Adrenal gland (tissue), 9 donors: ENCODE measurements at regions not wholly inside any gene's neighbourhood (a gene's known extent, or its start where the extent isn't known, plus 50 kb on each side); places are given as distances from the start of the nearest gene placed in this dataset.

Experiments used
- DNase-seq, 7 donors: peaks; one replicate each; pipeline ENCODE4 v3.0.0-alpha.2; 2019 to 2020
- H3K27ac ChIP-seq, 5 donors: fragments of 200-600 bp; sonication (generic) in 4 of 5; 1 replicate in 3 of 5; 2 replicates in 2 of 5; pipeline versions ENCODE4 v1.5.1 to v1.8.0; 2016 to 2020; ENCODE audit warnings: mild to moderate bottlenecking in 1 of 5
- H3K27me3 ChIP-seq: fragments of 200-600 bp; 2 replicates; pipeline ENCODE4 v1.8.0; 2021
- H3K36me3 ChIP-seq, 2 donors: fragments of 200-600 bp; replicated peaks in 1 of 2; 1 replicate in 1 of 2; 2 replicates in 1 of 2; pipeline versions ENCODE4 v1.5.1 to v1.8.0; 2018 to 2022
- H3K4me1 ChIP-seq, 2 donors: fragments of 200-600 bp; replicated peaks in 1 of 2; 1 replicate in 1 of 2; 2 replicates in 1 of 2; pipeline versions ENCODE4 v1.5.1 to v1.8.0; 2018 to 2021
- H3K4me3 ChIP-seq, 4 donors: fragments of 200-600 bp; sonication (generic) in 3 of 4; one replicate each; pipeline ENCODE4 v1.5.1; 2016 to 2018
- H3K9me3 ChIP-seq, 3 donors: fragments of 200-600 bp; sonication (generic) in 1 of 3; replicated peaks in 1 of 3; 1 replicate in 2 of 3; 2 replicates in 1 of 3; pipeline versions ENCODE4 v1.5.1 to v1.8.0; 2016 to 2021
- CTCF ChIP-seq, 6 experiments: fragments of 450-650 bp in 4 of 6; fragments of 200-600 bp in 2 of 6; sonication (generic) in 1 of 6; IDR thresholded peaks; 1 replicate in 5 of 6; 2 replicates in 1 of 6; pipeline versions ENCODE4 v1.5.1 to v1.8.0; 2016 to 2021; ENCODE audit warnings: antibody characterized with exemption in 6 of 6, mild to moderate bottlenecking in 2 of 6, moderate library complexity in 1 of 6
- POLR2A ChIP-seq, 2 donors: fragments of 450-650 bp; IDR thresholded peaks; one replicate each; pipeline ENCODE4 v1.6.1; 2017; ENCODE audit warnings: antibody characterized with exemption in 2 of 2, mild to moderate bottlenecking in 2 of 2, moderate library complexity in 1 of 2
- WGBS, 4 donors: extraction: QIAGEN DNeasy Blood & Tissue Kit in 2 of 4; methylation state at CpG; one replicate each; pipeline versions ENCODE4 v1.1.5 to v1.1.7; 2013 to 2017; 5-methylcytosine and 5-hydroxymethylcytosine counted together
- intact Hi-C, 2 donors: fragments of 100-400 bp; cut with DNase I; formaldehyde crosslinking; loops; one replicate each; pipeline versions ENCODE4 v1.14.1 to v1.15.0; 2022 to 2023
- donor health status: healthy with polysubstance abuse.
- donor health status: Bipolar disorder and iron deficiency.
- donor health status: DM: yes; HTN: yes; CAD: no.
- donor health status: DM: no; HTN: no; CAD: no.
- donor health status: DM: no; HTN: no; CAD: no.

GRCh38 chr11:69348414-69349235 is 54.7 kb downstream of the MYEOV start:
- no peak for TF ChIP-seq POLR2A (IDR thresholded peaks at IDR 0.05)
- no peak for TF ChIP-seq CTCF (IDR thresholded peaks at IDR 0.05)
- Histone ChIP-seq H3K36me3 (no peaks in the 10 kb centered on the region), H3K4me3 (no peak overlapping the region), H3K27me3 (no peaks in the 10 kb centered on the region), H3K9me3 (no peaks in the 10 kb centered on the region), H3K4me1 (peaks cover 0 to 8% of the 10 kb centered on the region in 2 donors), H3K27ac (no peak overlapping the region)
- 85 to 97% (median 87%) methylated on average over 4 to 6 of the region's 6 CpGs for WGBS, 4 donors
- intact Hi-C loops, result no loop called here
- peak in 2 of 7 donors; percentile 5 to 12 for DNase-seq

- Histone ChIP-seq H3K27ac (no peak overlapping the region), H3K9me3 (no peaks in the 10 kb centered on the region), H3K4me3 (no peak overlapping the region), H3K27me3 (no peaks in the 10 kb centered on the region), H3K36me3 (no peaks in the 10 kb centered on the region), H3K4me1 (peaks cover 0 to 8% of the 10 kb centered on the region in 2 donors)
- no peak for DNase-seq
- no peak for TF ChIP-seq POLR2A (IDR thresholded peaks at IDR 0.05)
- no peak for TF ChIP-seq CTCF (IDR thresholded peaks at IDR 0.05)
- intact Hi-C loops, result no loop called here
- WGBS, 4 donors, result 80 to 91% (median 89%) methylated on average over 1 of the region's 1 CpG
These were observed 56.1 kb downstream of the MYEOV start for GRCh38 chr11:69350040-69350439.

GRCh38 chr11:69350596-69350995 is 56.6 kb downstream of the MYEOV start:
- Histone ChIP-seq H3K4me3 (no peak overlapping the region), H3K27me3 (no peaks in the 10 kb centered on the region)

GRCh38 chr11:69351460-69351859 is 57.5 kb downstream of the MYEOV start:
- Histone ChIP-seq H3K9me3 (no peaks in the 10 kb centered on the region), H3K27ac (no peak overlapping the region), H3K27me3 (no peaks in the 10 kb centered on the region), H3K4me1 (peaks cover 0 to 8% of the 10 kb centered on the region in 2 donors), H3K4me3 (no peak overlapping the region), H3K36me3 (no peaks in the 10 kb centered on the region)
- no peak for DNase-seq
- intact Hi-C loops, result no loop called here
- no peak for TF ChIP-seq CTCF (IDR thresholded peaks at IDR 0.05)
- TF ChIP-seq POLR2A (IDR thresholded peaks at IDR 0.05), result no peak

More at GRCh38 chr11:69350596-69350995, 56.6 kb downstream of the MYEOV start:
- TF ChIP-seq POLR2A (IDR thresholded peaks at IDR 0.05) (no peak), CTCF (IDR thresholded peaks at IDR 0.05) (no peak)
- no peak overlapping the region for H3K27ac ChIP-seq
- H3K36me3 ChIP-seq, result no peaks in the 10 kb centered on the region
- intact Hi-C loops, result no loop called here
- no peaks in the 10 kb centered on the region for H3K9me3 ChIP-seq
- H3K4me1 ChIP-seq, result peaks cover 0 to 8% of the 10 kb centered on the region in 2 donors
- no peak for DNase-seq
